Liver (tissue), 3 donors: ENCODE measurements at regions not wholly inside any gene's neighbourhood (a gene's known extent, or its start where the extent isn't known, plus 50 kb on each side); places are given as distances from the start of the nearest gene placed in this dataset.
"Not testable (repeated sequence)": the region's sequence is repeated elsewhere in the genome, so short reads cannot be mapped to it uniquely, and the experiment has no call there.

Experiments
- ATF3 ChIP-seq: IDR thresholded peaks from 2 replicates; pipeline ENCODE4 v1.6.1; 2016; ENCODE audit warnings: antibody characterized with exemption
- CTCF ChIP-seq: fragments of 150-350 bp; IDR thresholded peaks from 2 replicates; pipeline ENCODE4 v1.5.1; 2017; ENCODE audit warnings: improper control_type of control experiment, low read depth, low read length; ENCODE audit not compliant: missing input control
- FOXA1 ChIP-seq: IDR thresholded peaks from 2 replicates; pipeline ENCODE4 v1.6.1; 2016; ENCODE audit warnings: antibody characterized with exemption
- RAD21 ChIP-seq, 2 donors: IDR thresholded peaks; 2 replicates each; pipeline ENCODE4 v1.6.1; 2016; ENCODE audit warnings: antibody characterized with exemption in 2 of 2, mild to moderate bottlenecking in 2 of 2
- RXRA ChIP-seq, 2 donors: IDR thresholded peaks; 2 replicates each; pipeline ENCODE4 v1.6.1; 2017 to 2018; ENCODE audit warnings: antibody characterized with exemption in 2 of 2, mild to moderate bottlenecking in 1 of 2
- YY1 ChIP-seq: IDR thresholded peaks from 2 replicates; pipeline ENCODE4 v1.6.1; 2016; ENCODE audit warnings: antibody characterized with exemption, mild to moderate bottlenecking
- donor health status: healthy.
- donor health status: healthy.

- not testable (repeated sequence) for TF ChIP-seq ATF3; FOXA1; YY1; RAD21 (IDR thresholded peaks at IDR 0.05); CTCF; RXRA (IDR thresholded peaks at IDR 0.05)
Measured at GRCh38 chr10:64808233-64808632, 1287.0 kb downstream of the REEP3 start.
